NCI-H2107 treated with DMSO at 0.1 percent for 48 hours (cell line): ENCODE measurements at regions not wholly inside any gene's neighbourhood (a gene's known extent, or its start where the extent isn't known, plus 50 kb on each side); places are given as distances from the start of the nearest gene placed in this dataset.
"Not testable (repeated sequence)": the region's sequence is repeated elsewhere in the genome, so short reads cannot be mapped to it uniquely, and the experiment has no call there.

Source experiments
- DNase-seq: peaks from one replicate; lab custom pipeline; 2025; ENCODE audit not compliant: unreplicated experiment; lab: John Stamatoyannopoulos, UW

DNA sequence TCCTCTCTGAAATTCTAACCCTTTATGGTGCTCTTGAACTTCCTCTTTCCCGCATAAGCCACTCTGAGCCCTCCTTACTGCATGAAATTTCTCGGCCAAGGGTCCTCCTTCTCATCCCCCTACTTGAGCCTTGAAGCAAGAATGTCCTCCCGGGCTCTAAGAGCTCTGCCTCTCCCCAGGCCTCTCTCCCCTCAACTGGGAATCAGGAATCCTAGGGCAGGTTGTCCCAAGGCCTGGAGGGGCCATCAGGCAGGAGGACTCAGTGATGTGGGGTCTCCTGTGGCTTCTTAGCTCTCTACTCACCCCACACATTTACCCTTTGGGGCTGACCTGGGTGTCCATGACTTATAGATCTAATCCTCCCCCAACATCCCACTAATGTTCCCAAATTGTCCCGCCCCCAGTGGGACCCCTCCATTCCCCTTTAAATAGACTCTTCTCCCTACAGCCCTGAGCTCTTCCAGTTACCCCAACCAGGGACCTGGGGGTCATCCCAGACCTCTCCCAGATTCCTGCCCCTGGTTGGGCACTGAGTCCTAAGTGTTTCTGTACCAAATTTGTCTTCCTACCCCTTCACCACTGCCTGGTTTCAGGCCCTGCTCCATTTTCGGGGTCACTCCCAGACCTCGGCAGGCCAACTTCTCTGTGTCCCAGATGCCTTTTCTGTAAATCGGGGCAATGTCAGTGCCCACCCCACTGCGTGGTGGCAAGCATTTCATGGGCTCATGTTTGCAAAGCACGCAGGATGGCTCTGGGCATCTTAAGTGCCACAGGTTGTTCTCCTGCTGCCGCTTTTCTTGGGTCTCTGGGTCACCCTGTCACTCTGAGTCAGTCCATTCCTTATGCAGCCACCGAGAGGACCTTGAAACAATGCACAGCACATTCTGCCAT lies 171.2 kb downstream of the ASB1 start:
- no peak for DNase-seq

DNA sequence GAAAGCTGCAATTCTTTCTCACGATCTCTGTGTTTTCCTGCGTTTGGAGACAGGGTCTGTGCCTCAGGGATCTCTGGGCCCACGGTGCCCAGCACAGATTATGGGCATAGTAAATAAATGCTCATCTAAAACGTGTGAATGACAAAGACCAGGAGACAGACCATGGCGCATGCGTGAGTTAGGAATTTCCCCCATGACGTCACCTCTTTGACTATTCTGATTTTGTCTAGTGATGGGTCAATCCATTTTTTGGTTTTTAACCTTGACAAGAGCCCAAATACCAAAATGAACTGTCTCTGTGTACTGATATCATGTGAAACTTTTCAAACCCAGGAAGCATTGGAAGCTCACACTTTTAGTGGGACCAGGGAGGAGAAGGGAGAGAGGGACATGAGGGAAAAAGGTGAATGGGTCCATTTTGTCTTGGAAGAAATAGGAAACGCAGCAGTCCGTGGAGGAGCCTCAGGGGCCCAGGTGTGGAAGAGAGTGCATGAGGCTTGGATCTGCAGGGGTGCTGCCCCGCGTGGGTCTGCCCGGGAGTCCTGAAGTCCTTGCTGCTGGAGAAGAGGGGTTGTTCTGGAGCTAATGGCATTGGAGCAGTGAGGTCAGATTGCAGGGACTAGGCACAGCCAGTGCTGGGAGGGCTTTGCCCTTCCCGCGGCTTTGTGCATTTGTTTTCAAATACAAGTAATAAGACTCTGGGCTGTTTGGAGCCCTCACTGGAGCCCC lies 172.2 kb downstream of the ASB1 start:
- no peak for DNase-seq

DNA sequence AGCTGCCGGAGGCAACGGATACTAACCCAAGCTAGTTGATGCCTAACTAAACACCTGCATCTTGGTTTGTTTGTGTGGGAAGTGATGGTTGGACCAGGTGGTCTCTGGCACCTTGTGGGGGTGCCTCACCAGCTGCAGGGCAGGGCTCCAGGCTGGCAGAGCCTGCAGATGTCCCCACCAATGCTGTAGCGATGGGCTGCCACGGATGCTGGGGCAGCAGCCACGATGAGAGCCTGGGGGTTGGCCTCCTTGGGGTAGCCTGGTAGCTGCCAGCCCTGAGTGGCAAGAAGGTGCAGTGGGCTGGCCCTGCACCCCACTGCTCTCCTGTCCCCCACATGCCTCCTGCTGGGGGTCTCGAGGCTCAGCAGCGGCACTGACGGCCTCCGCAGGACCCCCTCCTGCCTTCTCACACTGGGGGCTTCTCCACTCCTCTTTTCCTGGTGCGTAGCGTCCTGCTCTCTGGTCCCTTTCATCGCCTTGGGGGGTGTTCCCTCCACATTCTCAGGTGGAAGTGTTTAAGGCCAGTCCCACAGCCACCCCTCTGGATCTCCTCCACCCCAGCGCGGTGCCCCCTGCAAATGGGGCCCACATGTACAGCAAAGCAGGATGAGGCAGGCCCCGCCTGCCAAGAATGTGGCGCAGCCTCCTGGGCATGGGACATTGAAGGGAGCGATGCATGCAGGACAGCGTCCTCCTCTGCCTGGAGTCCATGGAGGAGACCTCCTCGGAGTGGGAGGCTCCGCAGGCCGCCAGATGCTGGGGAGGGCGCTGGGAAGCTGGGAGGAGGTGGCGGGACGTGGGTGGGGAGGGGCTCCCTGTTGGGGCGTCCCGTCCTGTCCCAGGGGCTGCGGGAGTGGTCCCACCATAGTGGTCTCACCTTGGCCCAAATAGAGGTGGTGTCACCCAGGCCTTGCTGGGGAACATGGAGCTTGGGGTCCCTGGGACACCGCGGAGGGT lies 173.1 kb downstream of the ASB1 start:
- DNase-seq: no peak

- DNase-seq: no peak
These were observed 174.0 kb downstream of the ASB1 start for GRCh38 chr2:238600506-238601432.

- DNase-seq: no peak
These were observed 174.9 kb downstream of the ASB1 start for GRCh38 chr2:238601433-238602222.

- no peak for DNase-seq
These were observed 175.7 kb downstream of the ASB1 start for GRCh38 chr2:238602223-238602960.

DNA sequence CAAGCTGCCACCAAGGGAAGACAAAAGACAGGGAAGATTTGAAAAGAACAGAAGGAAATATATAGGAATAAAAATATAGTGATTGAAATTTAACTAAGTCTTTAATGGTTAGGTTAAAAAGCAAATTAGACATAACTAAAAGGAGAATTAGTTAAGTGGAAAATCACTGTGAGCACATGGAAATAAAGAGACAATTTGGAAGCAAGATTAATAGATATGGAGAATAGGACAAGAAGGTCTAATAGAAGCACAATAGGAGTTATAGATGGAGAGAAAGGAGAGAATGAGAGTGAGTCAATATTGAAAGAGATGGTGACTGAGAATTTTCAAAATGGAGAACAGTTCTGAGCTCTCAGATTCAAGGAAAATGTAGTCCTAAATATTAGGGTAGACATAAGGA lies 176.9 kb downstream of the ASB1 start:
- DNase-seq: no peak

DNA sequence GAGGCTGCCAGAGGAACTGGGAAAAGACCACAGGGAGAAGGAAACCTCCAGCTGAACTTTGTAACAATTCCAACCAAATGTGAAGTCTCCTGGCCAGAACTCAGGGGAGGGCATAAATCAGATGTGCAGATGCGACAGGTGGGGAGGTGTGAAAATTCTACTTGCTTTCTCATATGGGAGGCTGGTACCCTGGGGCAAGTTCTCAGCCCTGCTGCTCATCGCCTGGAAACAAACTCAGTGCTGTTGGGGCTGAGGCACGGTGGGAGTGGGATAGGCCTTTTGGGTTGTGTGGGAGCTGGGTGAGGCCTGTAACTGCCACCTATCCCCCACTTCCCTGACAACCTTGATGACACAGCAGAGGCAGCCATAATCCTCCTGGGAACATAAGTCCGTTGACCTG lies 179.6 kb downstream of the ASB1 start:
- no peak for DNase-seq

DNA sequence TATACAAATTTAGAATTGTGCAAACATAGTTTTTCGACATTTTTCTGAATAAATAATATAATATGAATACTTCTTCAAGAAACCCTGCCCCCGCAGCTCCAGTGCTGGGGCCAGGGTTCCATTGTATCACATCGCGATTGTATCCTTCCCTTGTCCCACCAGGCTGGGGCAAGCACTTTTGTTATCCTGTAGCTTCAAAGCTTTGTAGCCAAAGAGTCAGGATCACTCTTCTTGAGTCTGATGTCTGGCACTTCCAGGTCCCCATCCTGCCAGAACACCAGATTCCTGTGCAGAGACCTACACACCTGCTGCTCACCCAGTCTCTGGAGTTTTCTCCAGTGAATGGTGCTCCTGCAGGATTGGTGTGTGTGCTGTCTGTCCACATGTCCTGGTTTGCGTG lies 186.9 kb downstream of the ASB1 start:
- DNase-seq: no peak

DNA sequence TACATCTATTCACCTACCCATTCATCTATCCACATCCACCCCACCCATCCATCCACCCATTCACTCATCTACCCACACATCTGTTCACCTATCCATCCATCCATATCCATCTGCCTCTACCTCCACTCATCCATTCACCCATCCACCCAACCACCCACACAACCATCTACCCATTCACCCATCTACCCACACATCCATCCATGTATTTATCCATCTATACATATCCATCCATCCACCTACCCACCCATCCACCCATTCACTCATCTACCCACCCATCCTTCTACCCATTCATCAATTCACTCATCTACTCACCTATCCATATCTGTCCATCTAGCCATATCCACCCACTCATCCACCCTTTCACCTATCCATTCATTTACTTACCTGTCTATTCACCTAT lies 187.6 kb downstream of the ASB1 start:
- DNase-seq: no peak

GRCh38 chr2:238615187-238615586 lies 188.5 kb downstream of the ASB1 start:
- DNase-seq: no peak

DNA sequence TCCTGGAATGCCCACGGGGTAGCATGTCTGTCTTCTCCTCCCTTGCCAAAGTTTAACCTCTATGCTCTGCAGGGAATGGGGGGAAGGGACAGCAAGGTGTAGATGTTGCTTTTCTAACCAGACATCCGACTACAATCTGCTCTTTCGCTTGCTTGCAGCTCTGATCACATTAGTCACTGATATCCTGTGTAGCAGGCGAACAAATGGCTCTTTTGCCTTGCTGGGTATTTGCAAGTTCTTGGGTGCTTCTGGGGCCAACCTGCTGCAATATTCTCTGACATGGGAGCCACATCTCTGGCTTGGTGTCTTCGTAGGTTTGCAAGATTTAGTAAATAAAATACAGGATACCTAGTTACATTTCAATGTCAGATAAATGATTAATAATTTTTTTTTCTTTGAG lies 190.0 kb downstream of the ASB1 start:
- DNase-seq: no peak

GRCh38 chr2:238618494-238619283 lies 192.0 kb downstream of the ASB1 start:
- not testable (repeated sequence) for DNase-seq

DNA sequence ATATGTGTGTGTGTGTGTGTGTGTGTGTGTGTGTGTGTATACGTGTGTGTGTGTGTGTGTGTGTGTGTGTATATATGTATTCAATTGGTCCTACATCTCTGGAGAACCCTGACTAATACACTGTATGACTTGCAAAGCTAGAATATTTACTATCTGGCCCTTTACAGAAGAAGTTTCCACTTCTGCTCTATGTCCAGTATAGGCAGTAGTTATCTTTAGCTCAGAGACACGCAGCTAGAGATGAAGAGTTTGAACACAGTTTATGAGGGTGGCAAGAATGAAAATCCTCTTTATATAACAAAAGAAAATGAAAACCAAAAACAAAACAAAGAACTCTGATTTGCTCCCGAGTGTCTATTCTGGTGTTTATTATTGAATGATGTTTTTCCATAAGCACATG lies 201.2 kb downstream of the ASB1 start:
- no peak for DNase-seq

GRCh38 chr2:238629064-238629463 lies 202.3 kb downstream of the ASB1 start:
- DNase-seq: no peak

DNA sequence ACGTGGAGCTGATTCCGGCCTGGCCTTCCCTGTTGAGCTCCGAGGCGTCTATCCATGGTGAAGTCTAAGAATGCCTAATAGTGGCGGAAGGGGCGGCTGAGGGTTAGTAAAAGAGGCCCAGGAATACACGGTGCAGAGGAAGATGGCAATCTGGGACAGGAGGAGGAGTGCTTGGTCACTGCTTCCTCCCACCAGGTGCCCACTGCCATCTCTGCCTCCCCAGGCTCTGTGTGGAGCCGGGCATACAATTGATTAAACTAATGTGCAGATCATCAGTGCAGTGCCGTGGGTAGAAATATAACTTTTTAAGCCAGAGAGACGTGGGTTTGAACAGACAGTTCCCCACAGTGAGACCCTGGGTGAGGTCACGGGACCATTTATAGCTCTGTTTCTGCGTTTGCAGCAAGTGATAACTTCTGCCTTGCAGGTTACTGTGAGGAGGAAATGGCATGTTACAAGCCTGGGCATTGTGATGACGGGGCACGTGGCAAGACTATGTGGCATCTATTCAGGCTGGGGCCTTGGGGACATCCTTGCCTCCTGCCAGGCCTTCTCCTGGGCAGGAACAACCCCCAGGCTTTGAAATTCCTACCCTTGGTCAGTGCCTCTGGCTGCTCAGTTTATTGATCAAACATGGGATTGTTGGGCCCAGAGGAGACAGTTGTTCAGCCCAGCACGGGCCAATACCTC lies 204.9 kb downstream of the ASB1 start:
- DNase-seq: no peak
